GM06990 (cell line): ENCODE measurements at regions not wholly inside any gene's neighbourhood (a gene's known extent, or its start where the extent isn't known, plus 50 kb on each side); places are given as distances from the start of the nearest gene placed in this dataset.

Source experiments
- DNase-seq: peaks from one replicate; pipeline ENCODE4 v3.0.0-alpha.2; 2011; ENCODE audit not compliant: insufficient read length; ENCODE audit errors: extremely low read depth
- H3K27me3 ChIP-seq: replicated peaks from 2 replicates; pipeline ENCODE4 v1.6.0; 2011; ENCODE audit warnings: low read length; ENCODE audit not compliant: control insufficient read depth, insufficient read depth
- H3K36me3 ChIP-seq: 2 replicates; pipeline ENCODE4 v1.5.1; 2011; ENCODE audit warnings: low read length; ENCODE audit not compliant: control insufficient read depth, insufficient read depth
- H3K4me3 ChIP-seq: replicated peaks from 2 replicates; pipeline ENCODE4 v1.5.1; 2011; ENCODE audit warnings: low read depth, mild to moderate bottlenecking, control low read depth, low read length
- TF ChIP-seq, protein P1 (sequence below): IDR thresholded peaks from 2 replicates; pipeline ENCODE4 v1.5.1; 2011; ENCODE audit warnings: low read length, control low read depth, mild to moderate bottlenecking, inconsistent platforms; ENCODE audit not compliant: insufficient read depth, poor library complexity, severe bottlenecking

DNA sequence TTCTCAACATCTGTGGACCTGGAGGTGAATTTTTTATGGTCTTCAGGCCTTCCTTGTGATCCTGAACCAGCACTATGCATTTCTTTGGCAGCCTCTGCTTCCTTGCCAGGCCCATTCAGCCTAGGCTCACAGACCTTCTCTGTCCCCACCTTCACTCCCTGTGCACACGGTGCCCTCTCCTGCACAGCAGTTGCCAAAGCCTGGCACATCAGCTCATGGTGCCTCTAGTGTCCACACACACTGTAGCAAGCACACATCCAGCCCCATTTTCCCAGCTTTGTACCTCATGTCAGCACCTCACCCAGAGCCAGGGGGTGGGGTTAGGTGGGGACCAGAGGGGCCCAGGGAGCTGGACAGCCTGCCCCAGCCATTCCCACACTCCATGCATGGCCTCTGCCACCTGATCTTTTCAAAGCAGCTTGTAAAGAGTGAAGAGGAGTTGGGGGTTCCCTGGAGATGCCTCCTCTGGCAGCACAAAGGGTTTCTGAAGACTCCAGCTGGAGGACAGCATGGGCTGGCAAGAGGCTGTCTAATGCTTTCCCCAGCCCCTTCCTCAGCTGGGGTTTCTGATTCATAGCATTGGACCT is 57.9 kb upstream of the TMEM72 start:
- Histone ChIP-seq H3K27me3 (no peaks in the 10 kb centered on the region; the same call in 1 of the 2 replicates), H3K36me3 (no peaks in the 10 kb centered on the region), H3K4me3 (no peak overlapping the region)
- DNase-seq: no peak
- TF ChIP-seq, protein P1, sequence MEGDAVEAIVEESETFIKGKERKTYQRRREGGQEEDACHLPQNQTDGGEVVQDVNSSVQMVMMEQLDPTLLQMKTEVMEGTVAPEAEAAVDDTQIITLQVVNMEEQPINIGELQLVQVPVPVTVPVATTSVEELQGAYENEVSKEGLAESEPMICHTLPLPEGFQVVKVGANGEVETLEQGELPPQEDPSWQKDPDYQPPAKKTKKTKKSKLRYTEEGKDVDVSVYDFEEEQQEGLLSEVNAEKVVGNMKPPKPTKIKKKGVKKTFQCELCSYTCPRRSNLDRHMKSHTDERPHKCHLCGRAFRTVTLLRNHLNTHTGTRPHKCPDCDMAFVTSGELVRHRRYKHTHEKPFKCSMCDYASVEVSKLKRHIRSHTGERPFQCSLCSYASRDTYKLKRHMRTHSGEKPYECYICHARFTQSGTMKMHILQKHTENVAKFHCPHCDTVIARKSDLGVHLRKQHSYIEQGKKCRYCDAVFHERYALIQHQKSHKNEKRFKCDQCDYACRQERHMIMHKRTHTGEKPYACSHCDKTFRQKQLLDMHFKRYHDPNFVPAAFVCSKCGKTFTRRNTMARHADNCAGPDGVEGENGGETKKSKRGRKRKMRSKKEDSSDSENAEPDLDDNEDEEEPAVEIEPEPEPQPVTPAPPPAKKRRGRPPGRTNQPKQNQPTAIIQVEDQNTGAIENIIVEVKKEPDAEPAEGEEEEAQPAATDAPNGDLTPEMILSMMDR: peak; percentile 7

DNA sequence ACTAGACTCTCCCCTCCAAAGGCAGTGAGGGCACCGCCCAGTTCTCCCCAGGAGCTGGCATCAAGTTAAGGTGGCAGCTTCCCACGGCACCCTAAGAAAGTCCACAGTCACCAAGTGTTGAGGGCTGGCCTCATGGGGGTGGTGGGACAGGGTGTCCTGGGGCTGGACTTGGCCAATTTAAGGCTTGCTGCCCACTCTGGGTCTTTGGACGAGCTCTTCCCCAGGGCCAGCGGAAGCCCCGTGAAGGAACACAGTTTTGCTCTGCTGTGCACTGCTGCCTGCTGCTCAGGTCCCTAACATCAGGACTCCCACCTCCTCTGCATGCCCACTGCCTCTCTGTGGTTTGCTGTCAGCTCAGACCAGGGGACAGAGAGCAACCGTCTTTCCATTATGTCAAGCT is 57.3 kb upstream of the TMEM72 start:
- H3K27me3 ChIP-seq: no peaks in the 10 kb centered on the region; the same call in 1 of the 2 replicates
- H3K4me3 ChIP-seq: no peak overlapping the region
- TF ChIP-seq, protein P1: no peak
- no peak for DNase-seq
- no peaks in the 10 kb centered on the region for H3K36me3 ChIP-seq

DNA sequence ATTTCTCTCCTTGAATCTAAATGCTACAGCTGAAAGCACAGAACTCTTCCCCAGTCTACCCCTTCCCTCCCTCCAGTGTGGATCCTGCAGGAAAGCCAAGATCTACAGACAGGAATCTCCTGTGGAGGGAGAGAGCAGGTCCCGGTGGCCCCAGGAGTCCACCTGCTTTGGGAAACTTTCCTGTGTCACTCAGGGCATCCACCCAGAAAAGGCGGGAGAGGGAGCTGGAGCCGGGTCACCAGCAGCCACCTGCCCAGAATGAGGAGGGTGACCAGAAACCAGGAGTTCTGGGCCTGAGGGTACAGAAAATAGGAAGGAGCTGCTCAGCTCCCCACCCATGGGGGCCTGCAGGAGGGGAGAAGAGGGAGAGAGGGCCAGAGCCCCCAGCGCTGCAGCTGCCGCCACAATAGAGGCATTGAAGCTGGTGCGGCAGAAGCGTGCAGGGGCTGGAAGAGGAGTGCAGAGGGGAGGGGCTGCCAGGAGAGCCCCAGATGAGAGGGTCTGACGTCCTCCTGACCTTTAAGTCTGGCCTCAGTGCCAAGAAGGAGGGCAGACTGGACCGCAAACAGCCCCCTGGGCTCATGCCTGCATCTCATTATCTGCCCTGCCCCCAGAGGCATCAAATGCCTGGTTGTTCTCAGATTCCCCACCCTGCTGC is 56.3 kb upstream of the TMEM72 start:
- no peaks in the 10 kb centered on the region; the same call in 1 of the 2 replicates for H3K27me3 ChIP-seq
- H3K4me3 ChIP-seq: no peak overlapping the region
- no peak for DNase-seq
- TF ChIP-seq, protein P1: no peak
- no peaks in the 10 kb centered on the region for H3K36me3 ChIP-seq

DNA sequence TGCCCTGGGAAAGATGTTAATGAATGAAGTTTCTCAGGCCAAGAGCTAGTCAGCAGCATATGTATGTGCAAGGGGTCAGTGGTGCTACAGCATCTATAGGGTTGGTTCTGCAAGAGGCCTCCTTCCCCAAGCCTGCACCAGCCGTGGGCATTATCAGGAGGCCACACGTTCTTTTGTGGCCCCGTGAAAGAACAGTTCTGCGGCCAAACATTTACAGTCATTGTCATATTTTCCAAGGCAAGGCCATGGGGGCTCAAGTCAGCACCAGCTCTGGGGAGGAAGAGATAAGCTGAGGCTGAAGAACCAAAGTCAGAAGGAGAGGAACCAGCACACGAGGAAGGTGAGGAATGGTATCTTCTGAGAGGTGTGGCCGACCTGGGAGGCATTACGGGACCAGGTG is 54.4 kb upstream of the TMEM72 start:
- no peak for DNase-seq
- H3K27me3 ChIP-seq: no peaks in the 10 kb centered on the region
- no peak overlapping the region for H3K4me3 ChIP-seq
- no peaks in the 10 kb centered on the region for H3K36me3 ChIP-seq
- TF ChIP-seq, protein P1: no peak

DNA sequence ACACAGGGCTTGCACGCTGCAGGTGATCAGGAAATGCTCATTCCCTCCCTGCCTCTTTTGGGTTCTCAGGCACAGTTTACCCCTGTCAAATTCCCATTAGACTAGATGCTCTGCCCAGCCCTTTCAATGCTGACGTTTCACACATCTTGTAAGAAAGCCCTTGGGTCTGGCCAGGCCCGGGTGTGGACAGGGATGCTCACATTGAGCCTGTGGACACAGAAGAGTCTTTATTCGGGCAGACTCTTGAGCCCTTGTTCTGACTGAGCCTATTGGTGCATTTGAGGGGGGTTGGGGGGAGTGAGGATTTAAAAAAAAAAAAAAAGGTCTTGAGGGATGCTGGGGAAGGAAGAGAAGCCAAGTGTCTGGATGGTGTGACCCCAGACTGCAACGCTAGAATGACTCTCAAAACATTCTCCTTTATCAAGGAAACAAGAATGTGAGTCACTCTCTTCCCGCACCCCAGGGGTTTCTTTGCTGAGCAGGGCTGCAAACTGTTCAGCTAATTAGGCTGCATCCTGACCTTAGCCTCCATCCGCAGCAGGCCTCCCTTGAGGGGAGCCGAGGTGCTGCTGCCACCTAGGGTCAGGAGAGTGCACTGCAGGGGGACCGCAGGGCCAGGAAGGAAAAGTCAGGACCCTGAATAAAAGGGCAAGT is 53.6 kb upstream of the TMEM72 start:
- DNase-seq: no peak
- Histone ChIP-seq H3K27me3 (no peaks in the 10 kb centered on the region), H3K4me3 (no peak overlapping the region), H3K36me3 (no peaks in the 10 kb centered on the region)
- TF ChIP-seq, protein P1: peak; percentile 99
